Neural crest cell (in vitro differentiated cells): ENCODE measurements at regions not wholly inside any gene's neighbourhood (a gene's known extent, or its start where the extent isn't known, plus 50 kb on each side); places are given as distances from the start of the nearest gene placed in this dataset.

ENCODE experiments used
- DNase-seq: peaks from one replicate; pipeline ENCODE4 v3.0.0; 2021; ENCODE audit warnings: low read depth, mixed read lengths, low spot score
- H3K27ac Mint-ChIP-seq: one replicate; pipeline ENCODE4 v1.8.0; 2021; ENCODE audit warnings: mild to moderate bottlenecking, mixed read lengths; ENCODE audit not compliant: unreplicated experiment
- H3K27me3 Mint-ChIP-seq: 2 replicates; pipeline ENCODE4 v1.8.0; 2021; ENCODE audit warnings: low read depth, mild to moderate bottlenecking, mixed read lengths
- H3K36me3 Mint-ChIP-seq: 2 replicates; pipeline ENCODE4 v1.8.0; 2021; ENCODE audit warnings: low read depth, mild to moderate bottlenecking, mixed read lengths
- H3K4me1 Mint-ChIP-seq: 2 replicates; pipeline ENCODE4 v1.8.0; 2021; ENCODE audit warnings: mixed read lengths
- H3K4me3 Mint-ChIP-seq: one replicate; pipeline ENCODE4 v1.8.0; 2021; ENCODE audit warnings: mild to moderate bottlenecking, mixed read lengths
- H3K9me3 Mint-ChIP-seq: 2 replicates; pipeline ENCODE4 v1.8.0; 2021; ENCODE audit warnings: mixed read lengths
- TF ChIP-seq, protein P1 (sequence below): fragments of 200-600 bp; sonication (generic); conservative IDR thresholded peaks from 2 replicates; pipeline ENCODE4 v1.5.0; 2021; ENCODE audit warnings: antibody characterized with exemption, mild to moderate bottlenecking

DNA sequence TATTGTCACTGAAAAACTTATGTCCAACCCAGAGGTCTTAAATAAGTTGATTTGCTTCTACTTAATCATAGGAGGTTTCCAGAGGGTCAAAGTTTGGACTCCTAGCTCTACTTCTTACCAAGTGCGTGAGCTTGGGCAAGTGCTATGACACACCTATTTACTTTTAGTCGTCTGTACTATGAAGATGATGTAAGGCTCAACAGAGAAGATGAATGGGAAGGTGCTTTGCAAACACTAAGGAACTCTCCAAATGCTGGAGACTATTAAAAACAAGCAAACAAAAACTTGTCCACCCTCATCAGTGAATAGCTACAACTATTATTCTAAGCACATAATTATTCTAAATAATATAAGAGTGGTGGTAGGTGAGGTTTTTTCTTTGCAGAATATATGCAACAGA, 232.3 kb upstream of the USP24 start:
- peaks cover 2% of the 10 kb centered on the region for H3K9me3 Mint-ChIP-seq
- DNase-seq: no peak
- no peak overlapping the region for H3K27ac Mint-ChIP-seq
- no peaks in the 10 kb centered on the region for H3K36me3 Mint-ChIP-seq
- TF ChIP-seq, protein P1, sequence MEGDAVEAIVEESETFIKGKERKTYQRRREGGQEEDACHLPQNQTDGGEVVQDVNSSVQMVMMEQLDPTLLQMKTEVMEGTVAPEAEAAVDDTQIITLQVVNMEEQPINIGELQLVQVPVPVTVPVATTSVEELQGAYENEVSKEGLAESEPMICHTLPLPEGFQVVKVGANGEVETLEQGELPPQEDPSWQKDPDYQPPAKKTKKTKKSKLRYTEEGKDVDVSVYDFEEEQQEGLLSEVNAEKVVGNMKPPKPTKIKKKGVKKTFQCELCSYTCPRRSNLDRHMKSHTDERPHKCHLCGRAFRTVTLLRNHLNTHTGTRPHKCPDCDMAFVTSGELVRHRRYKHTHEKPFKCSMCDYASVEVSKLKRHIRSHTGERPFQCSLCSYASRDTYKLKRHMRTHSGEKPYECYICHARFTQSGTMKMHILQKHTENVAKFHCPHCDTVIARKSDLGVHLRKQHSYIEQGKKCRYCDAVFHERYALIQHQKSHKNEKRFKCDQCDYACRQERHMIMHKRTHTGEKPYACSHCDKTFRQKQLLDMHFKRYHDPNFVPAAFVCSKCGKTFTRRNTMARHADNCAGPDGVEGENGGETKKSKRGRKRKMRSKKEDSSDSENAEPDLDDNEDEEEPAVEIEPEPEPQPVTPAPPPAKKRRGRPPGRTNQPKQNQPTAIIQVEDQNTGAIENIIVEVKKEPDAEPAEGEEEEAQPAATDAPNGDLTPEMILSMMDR: no peak
- no peaks in the 10 kb centered on the region for H3K4me1 Mint-ChIP-seq
- no peaks in the 10 kb centered on the region for H3K27me3 Mint-ChIP-seq
- no peak overlapping the region for H3K4me3 Mint-ChIP-seq

DNA sequence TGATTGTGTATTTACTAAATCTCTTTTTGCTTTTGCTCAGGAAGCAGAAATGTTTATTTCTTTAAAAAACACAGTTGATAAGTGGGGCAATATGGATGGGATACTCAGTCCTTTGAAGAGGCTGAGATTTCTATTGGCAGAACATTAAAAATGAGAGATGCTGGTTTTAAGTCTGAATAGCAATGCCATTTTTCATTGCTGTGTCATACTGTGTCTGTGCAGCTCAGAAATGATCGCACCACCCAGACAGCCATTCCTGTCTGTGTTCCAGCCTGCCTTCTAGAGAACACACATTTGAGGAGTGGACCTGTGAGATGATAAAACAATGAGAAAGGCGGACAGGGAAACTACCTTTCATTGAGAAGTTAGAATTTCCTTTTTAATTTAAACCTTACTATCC, 231.2 kb upstream of the USP24 start:
- DNase-seq: no peak
- Mint-ChIP-seq H3K36me3 (no peaks in the 10 kb centered on the region), H3K4me1 (no peaks in the 10 kb centered on the region), H3K9me3 (no peaks in the 10 kb centered on the region), H3K4me3 (no peak overlapping the region), H3K27ac (no peak overlapping the region), H3K27me3 (no peaks in the 10 kb centered on the region)
- TF ChIP-seq, protein P1: no peak

DNA sequence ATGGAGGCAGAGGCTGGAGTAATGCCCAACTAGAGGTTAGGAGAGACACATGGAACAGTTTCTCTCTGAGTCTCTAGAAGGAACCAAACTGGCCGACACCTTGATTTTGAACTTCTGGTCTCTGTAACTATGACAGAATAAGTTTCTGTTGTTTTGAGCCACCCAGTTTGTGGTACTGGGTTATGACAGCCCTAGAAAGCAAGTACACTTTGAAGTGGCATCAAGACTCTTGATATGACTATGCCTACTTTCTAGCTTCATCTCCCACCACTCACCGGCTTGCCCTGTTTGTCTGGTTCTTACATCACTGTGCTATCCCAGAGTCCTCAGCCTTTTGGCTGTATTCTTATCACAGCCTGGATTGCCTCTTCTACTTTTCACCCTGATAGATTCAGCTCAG, 230.3 kb upstream of the USP24 start:
- Mint-ChIP-seq H3K27me3 (no peaks in the 10 kb centered on the region), H3K4me3 (no peak overlapping the region), H3K4me1 (no peaks in the 10 kb centered on the region), H3K36me3 (no peaks in the 10 kb centered on the region), H3K27ac (no peak overlapping the region), H3K9me3 (no peaks in the 10 kb centered on the region)
- DNase-seq: no peak
- TF ChIP-seq, protein P1: no peak

DNA sequence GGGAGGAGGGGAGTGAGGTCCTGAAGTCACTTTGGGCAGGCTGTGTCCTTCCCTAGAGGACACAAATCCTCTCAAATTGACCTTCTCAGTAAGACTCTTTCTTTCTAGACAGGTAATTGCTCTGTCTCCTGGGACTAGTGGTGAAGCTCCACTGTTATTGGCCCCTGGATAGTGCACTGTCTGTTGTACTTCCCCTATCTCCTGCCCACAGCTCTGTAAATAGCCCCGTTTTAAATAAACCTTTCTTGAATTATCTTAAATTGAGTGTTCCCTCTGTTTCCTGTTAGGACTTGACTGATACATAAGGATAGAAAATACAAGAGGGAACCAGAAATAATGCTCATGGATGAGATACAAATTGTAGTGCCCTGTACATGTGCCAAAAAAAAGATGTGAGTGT, 229.5 kb upstream of the USP24 start:
- no peak for DNase-seq
- H3K4me1 Mint-ChIP-seq: no peaks in the 10 kb centered on the region
- H3K27me3 Mint-ChIP-seq: no peaks in the 10 kb centered on the region
- H3K27ac Mint-ChIP-seq: no peak overlapping the region
- TF ChIP-seq, protein P1: no peak
- H3K9me3 Mint-ChIP-seq: peaks cover 3% of the 10 kb centered on the region
- peaks cover 3% of the 10 kb centered on the region for H3K36me3 Mint-ChIP-seq
- H3K4me3 Mint-ChIP-seq: no peak overlapping the region

DNA sequence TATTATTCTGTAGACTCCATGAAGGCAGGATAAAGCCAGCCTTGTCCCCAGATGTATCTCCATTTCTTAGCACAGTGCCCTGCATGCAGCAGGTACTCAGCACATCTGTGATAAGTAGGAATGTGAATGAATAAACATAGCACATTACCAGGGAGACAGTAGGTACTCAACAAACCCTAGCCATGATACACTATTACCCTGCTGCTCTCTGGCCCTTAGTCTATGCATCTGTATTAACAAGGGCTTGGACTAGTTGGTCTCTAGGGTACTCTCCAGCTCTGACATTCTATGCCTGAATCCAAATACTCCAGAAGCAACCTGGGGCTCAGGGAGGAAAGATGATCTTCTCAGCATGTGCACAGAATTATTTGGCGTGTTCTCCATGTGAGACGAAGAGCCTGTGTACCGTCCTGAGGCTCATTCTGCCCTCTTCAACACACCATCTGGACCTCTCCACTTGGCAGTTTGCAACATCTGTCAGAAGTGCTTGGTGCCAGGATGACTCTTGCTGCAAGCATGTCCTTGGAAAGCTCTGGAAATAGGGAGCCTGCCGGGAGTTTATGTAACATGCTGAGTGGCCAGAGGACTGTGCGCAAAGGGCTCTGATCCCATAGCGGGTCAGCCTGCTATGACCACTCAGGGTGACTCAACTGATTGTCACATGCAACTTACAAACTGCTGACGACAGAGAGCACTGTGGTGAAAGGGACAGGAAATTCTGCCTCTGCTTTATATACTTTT, 228.2 kb upstream of the USP24 start:
- DNase-seq: no peak
- no peak overlapping the region for H3K4me3 Mint-ChIP-seq
- no peak overlapping the region for H3K27ac Mint-ChIP-seq
- H3K4me1 Mint-ChIP-seq: no peaks in the 10 kb centered on the region
- TF ChIP-seq, protein P1: no peak
- peaks cover 3% of the 10 kb centered on the region for H3K36me3 Mint-ChIP-seq
- no peaks in the 10 kb centered on the region for H3K27me3 Mint-ChIP-seq
- peaks cover 3% of the 10 kb centered on the region for H3K9me3 Mint-ChIP-seq
